Endothelial cell of umbilical vein (primary cell): ENCODE measurements at regions not wholly inside any gene's neighbourhood (a gene's known extent, or its start where the extent isn't known, plus 50 kb on each side); places are given as distances from the start of the nearest gene placed in this dataset.

Experiments used
- BruUV-seq: library from RNA; stranded (reverse); fragments of 400-500 nt; replicated peaks from 2 replicates; lab custom pipeline; 2021; lab: Mats Ljungman, UMichigan
- CTCF ChIA-PET: fragments of 300-600, 350-600 bp; sonication (Branson Sonifier 250); formaldehyde crosslinking; loops from one replicate; lab custom pipeline; 2021; ENCODE audit warnings: antibody characterized with exemption, inconsistent platforms; lab: Charles Lee
- POLR2A ChIA-PET: fragments of 300-600, 350-600 bp; sonication (Branson Sonifier 250); formaldehyde crosslinking; loops from one replicate; lab custom pipeline; 2021; ENCODE audit warnings: antibody characterized with exemption, inconsistent platforms; lab: Charles Lee
- DNase-seq: peaks from one replicate; pipeline ENCODE4 v3.0.0-alpha.2; 2011; ENCODE audit warnings: low read depth, low spot score
- FAIRE-seq: peaks from 2 replicates; lab custom pipeline; 2011; peaks lifted over from hg19 to GRCh38; lab: Jason Lieb, UNC
- H2AFZ ChIP-seq: 2 replicates; pipeline ENCODE4 v1.6.0; 2012; ENCODE audit warnings: low read depth, low read length, control low read depth, inconsistent platforms
- H3K27ac ChIP-seq: 2 replicates; pipeline ENCODE4 v1.5.1; 2011; ENCODE audit warnings: low read depth, mild to moderate bottlenecking, control low read depth, low read length, moderate library complexity; ENCODE audit not compliant: insufficient read depth
- H3K27me3 ChIP-seq, 2 experiments: 2 replicates each; pipeline versions ENCODE4 v1.6.0 to v1.6.1; 2011; ENCODE audit warnings: low read length in 2 of 2, mixed read lengths in 1 of 2; ENCODE audit not compliant: control insufficient read depth in 2 of 2, insufficient read depth in 2 of 2
- H3K36me3 ChIP-seq, 2 experiments: 2 replicates in 1 of 2; 3 replicates in 1 of 2; pipeline ENCODE4 v1.5.1; 2011; ENCODE audit warnings: low read length in 2 of 2, mild to moderate bottlenecking in 1 of 2, moderate library complexity in 1 of 2; ENCODE audit not compliant: control insufficient read depth in 2 of 2, insufficient read depth in 2 of 2; ENCODE audit errors: extremely low read depth in 1 of 2
- H3K4me1 ChIP-seq: 3 replicates; pipeline ENCODE4 v1.5.1; 2011; ENCODE audit warnings: mild to moderate bottlenecking, low read length; ENCODE audit not compliant: control insufficient read depth, insufficient read depth; ENCODE audit errors: extremely low read depth
- H3K4me2 ChIP-seq: 2 replicates; pipeline ENCODE4 v1.6.1; 2011; ENCODE audit warnings: low read length, control low read depth, mixed read lengths; ENCODE audit not compliant: insufficient read depth
- H3K4me3 ChIP-seq, 3 experiments: fragments of 200-600 bp in 1 of 3; sonication (generic), shearing (Covaris generic) in 1 of 3; replicated peaks in 1 of 3; 2 replicates each; pipeline ENCODE4 v1.5.1; 2011 to 2016; ENCODE audit warnings: control low read depth in 3 of 3, low read length in 3 of 3, mild to moderate bottlenecking in 2 of 3, inconsistent platforms in 1 of 3, low read depth in 1 of 3, moderate library complexity in 1 of 3; ENCODE audit not compliant: insufficient read depth in 1 of 3
- H3K79me2 ChIP-seq: 2 replicates; pipeline ENCODE4 v1.6.0; 2012; ENCODE audit warnings: low read length, inconsistent platforms; ENCODE audit not compliant: control insufficient read depth, insufficient read depth
- H3K9ac ChIP-seq: replicated peaks from 2 replicates; pipeline ENCODE3; 2011; ENCODE audit warnings: low read length, control low read depth; ENCODE audit not compliant: insufficient read depth; ENCODE audit errors: extremely low read depth
- H3K9me1 ChIP-seq: replicated peaks from 3 replicates; pipeline ENCODE4 v1.6.0; 2011; ENCODE audit warnings: mild to moderate bottlenecking, low read length; ENCODE audit not compliant: control insufficient read depth, insufficient read depth; ENCODE audit errors: extremely low read depth
- H3K9me3 ChIP-seq: replicated peaks from 2 replicates; pipeline ENCODE4 v1.5.1; 2012; ENCODE audit warnings: low read length, inconsistent platforms; ENCODE audit not compliant: control insufficient read depth, insufficient read depth
- H4K20me1 ChIP-seq: replicated peaks from 2 replicates; pipeline ENCODE3; 2011; ENCODE audit warnings: mild to moderate bottlenecking, low read length; ENCODE audit not compliant: control insufficient read depth, insufficient read depth; ENCODE audit errors: extremely low read depth
- EZH2 ChIP-seq: IDR thresholded peaks from 2 replicates; pipeline ENCODE4 v1.6.1; 2012; ENCODE audit warnings: borderline replicate concordance, low read depth, mild to moderate bottlenecking, moderate library complexity, low read length, inconsistent platforms; ENCODE audit not compliant: severe bottlenecking
- FOS ChIP-seq: IDR thresholded peaks from 2 replicates; pipeline ENCODE4 v1.6.1; 2011; ENCODE audit warnings: mild to moderate bottlenecking, low read length, moderate library complexity, borderline replicate concordance; ENCODE audit not compliant: insufficient read depth
- GATA2 ChIP-seq: IDR thresholded peaks from 2 replicates; pipeline ENCODE4 v1.7.0; 2011; ENCODE audit warnings: low read depth, mild to moderate bottlenecking, moderate library complexity, mixed read lengths, low read length; ENCODE audit not compliant: insufficient read length, insufficient read depth
- MAX ChIP-seq: IDR thresholded peaks from 2 replicates; pipeline ENCODE4 v1.6.1; 2011; ENCODE audit not compliant: insufficient read depth, insufficient read length
- POLR2A ChIP-seq: IDR thresholded peaks from 2 replicates; pipeline ENCODE4 v1.6.1; 2012; ENCODE audit warnings: low read depth, mild to moderate bottlenecking, control low read depth, low read length
- POLR2AphosphoS5 ChIP-seq: IDR thresholded peaks from 2 replicates; pipeline ENCODE4 v1.6.1; 2012; ENCODE audit warnings: low read depth, mild to moderate bottlenecking, control low read depth, low read length, moderate library complexity; ENCODE audit not compliant: insufficient read depth
- dilution Hi-C: fragments of 300-500 bp; cut with MboI; formaldehyde crosslinking; loops from one replicate; pipeline ENCODE4 v1.15.0; 2019; ENCODE audit warnings: low sequenced_read_pairs; ENCODE audit not compliant: extremely low pct_ligation_motif_present
- intact Hi-C: fragments of 100-400 bp; cut with micrococcal nuclease; formaldehyde crosslinking; loops from one replicate; pipeline ENCODE4 v1.10.0; 2022

GRCh38 chr4:32037399-32037798, 1317.2 kb downstream of the PCDH7 start:
- no peak overlapping the region for H2AFZ ChIP-seq
- H3K4me2 ChIP-seq = no peak overlapping the region
- H3K36me3 ChIP-seq = no peaks in the 10 kb centered on the region
- no peaks in the 10 kb centered on the region for H3K79me2 ChIP-seq
- no peak for TF ChIP-seq POLR2A
- no peak for TF ChIP-seq POLR2AphosphoS5
- no peak for TF ChIP-seq EZH2
- TF ChIP-seq MAX = no peak
- no peak for TF ChIP-seq FOS
- TF ChIP-seq GATA2 = no peak
- no peak overlapping the region for H3K27ac ChIP-seq
- DNase-seq (no peak), FAIRE-seq (no peak)
- H3K9me3 ChIP-seq = no peaks in the 10 kb centered on the region
- H3K4me1 ChIP-seq = no peaks in the 10 kb centered on the region
- ChIA-PET POLR2A (no interaction called here), CTCF (interaction anchor here (1.0 to 1.5 kb wide), 2 partner anchors 11 to 27 kb away, joined by 3 to 6 read pairs; no protein-coding TSS in a partner anchor)
- BruUV-seq = no TSS peak
- no peak overlapping the region for H3K9ac ChIP-seq
- no peaks in the 10 kb centered on the region for H4K20me1 ChIP-seq
- no peaks in the 10 kb centered on the region for H3K9me1 ChIP-seq
- H3K27me3 ChIP-seq = no peaks in the 10 kb centered on the region
- dilution Hi-C loops (no loop called here), intact Hi-C loops (no loop called here)
- H3K4me3 ChIP-seq = no peak overlapping the region

DNA sequence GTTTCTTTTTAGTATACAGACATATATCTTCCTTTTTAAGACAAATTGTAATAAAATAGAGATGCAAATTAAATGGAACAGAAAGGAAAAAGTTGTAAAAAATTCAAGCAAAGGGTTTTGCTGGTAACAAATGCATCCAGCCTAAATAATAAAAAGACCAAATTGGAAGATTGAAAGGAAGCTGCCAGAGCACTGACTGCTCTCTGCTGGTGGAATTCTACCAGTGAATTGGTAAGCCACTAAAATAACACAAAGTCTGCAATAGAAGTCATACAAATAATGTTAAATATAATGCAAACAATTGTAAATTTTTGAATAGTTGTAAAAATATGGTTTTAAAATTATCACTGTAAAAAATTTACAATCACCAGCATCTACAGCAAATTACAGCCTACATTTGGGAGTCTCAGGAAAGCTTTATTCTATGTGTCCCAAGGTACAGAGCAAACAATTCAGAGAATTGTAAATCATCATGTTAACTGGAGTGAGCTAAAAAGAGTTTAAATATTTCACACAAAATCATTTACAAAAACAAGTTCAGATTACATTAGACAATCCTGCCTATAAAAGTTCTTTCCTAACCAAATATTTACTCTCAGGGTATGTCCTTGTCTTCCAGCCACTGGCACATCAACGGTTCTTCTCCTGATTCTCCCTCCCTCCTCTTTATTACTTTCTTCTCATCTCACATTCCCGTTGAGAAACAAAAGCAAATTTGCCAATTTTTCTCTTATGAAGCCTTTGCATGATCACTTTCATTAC, 1322.5 kb downstream of the PCDH7 start:
- dilution Hi-C loops = no loop called here
- Histone ChIP-seq H3K36me3 (no peaks in the 10 kb centered on the region), H3K27ac (no peak overlapping the region), H3K9me1 (no peaks in the 10 kb centered on the region), H3K9me3 (no peaks in the 10 kb centered on the region), H3K79me2 (no peaks in the 10 kb centered on the region), H3K9ac (no peak overlapping the region), H3K4me2 (no peak overlapping the region), H3K4me1 (no peaks in the 10 kb centered on the region), H2AFZ (no peak overlapping the region), H4K20me1 (no peaks in the 10 kb centered on the region), H3K27me3 (no peaks in the 10 kb centered on the region), H3K4me3 (no peak overlapping the region)
- ChIA-PET CTCF (no interaction called here), POLR2A (no interaction called here)
- FAIRE-seq (no peak), DNase-seq (no peak)
- no peak for TF ChIP-seq POLR2A
- TF ChIP-seq FOS = no peak
- no peak for TF ChIP-seq GATA2
- BruUV-seq = no TSS peak
- intact Hi-C loops = no loop called here
